ENCODE measurements at regions not wholly inside any gene's neighbourhood (a gene's known extent, or its start where the extent isn't known, plus 50 kb on each side); places are given as distances from the start of the nearest gene placed in this dataset.

DNA sequence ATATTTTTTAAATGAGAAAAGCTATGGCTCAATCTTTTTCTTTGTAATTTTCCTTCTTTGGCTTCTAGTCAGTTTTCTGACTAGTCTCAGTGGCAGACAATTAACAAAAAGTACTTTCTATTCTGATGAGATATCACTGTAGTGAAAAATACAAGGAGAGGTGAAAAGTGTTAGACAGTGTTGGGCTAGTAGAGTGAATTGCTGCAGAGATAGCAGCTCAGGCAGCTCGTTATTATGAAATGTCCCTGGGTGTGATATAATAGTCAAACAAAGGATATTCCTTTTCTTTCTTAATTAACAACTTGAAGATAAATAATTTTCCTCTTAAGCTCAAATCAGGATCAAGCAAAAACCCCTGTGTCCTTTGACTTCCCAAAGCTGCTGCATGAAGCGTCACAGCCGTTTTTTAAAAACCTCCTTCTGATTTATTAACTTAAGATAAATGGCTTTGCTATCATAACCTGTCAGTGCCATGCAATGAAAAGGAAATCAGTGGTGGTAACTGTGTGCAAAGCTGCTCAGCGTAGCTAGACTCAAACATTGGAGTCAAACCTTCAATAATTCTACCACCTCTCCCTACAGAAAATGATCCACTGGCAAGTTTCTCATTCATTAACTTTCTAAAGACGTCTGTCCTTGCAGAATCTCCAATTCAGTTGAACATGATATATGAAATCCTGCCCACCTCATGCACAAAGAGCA, 646.6 kb upstream of the PTBP2 start (continued):
- no peak for TF ChIP-seq NFIC (IDR thresholded peaks at IDR 0.05; ENCODE audit: borderline replicate concordance)
- TF ChIP-seq CHD2 (IDR thresholded peaks at IDR 0.05; ENCODE audit: low read length, partially characterized antibody) = no peak
- TF ChIP-seq, protein P1, sequence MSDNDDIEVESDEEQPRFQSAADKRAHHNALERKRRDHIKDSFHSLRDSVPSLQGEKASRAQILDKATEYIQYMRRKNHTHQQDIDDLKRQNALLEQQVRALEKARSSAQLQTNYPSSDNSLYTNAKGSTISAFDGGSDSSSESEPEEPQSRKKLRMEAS (IDR thresholded peaks at IDR 0.05; ENCODE audit: low read depth) = no peak

- Histone ChIP-seq H3K4me2 (no peak overlapping the region), H3K4me3 (ENCODE audit: low read depth in 2 of 2, low read length in 1 of 2) (no peak overlapping the region), H4K20me1 (ENCODE audit: insufficient read depth) (no peaks in the 10 kb centered on the region), H3K27ac (ENCODE audit: low read depth in 2 of 2, low read length in 1 of 2) (no peak overlapping the region), H3K27me3 (ENCODE audit: insufficient read depth) (no peaks in the 10 kb centered on the region), H3K79me2 (ENCODE audit: insufficient read depth) (no peaks in the 10 kb centered on the region), H3K9me3 (no peaks in the 10 kb centered on the region), H3K9ac (no peak overlapping the region), H3K4me1 (ENCODE audit: control insufficient read depth in 1 of 2, insufficient read depth in 2 of 2, low read depth in 1 of 2, low read length in 1 of 2) (no peaks in the 10 kb centered on the region; a peak in 1 of 4 replicates), H2AFZ (ENCODE audit: low read depth) (no peak overlapping the region), H3K36me3 (replicated peaks in 1 of 2; ENCODE audit: control insufficient read depth in 1 of 2, insufficient read depth in 2 of 2, low read length in 1 of 2) (no peaks in the 10 kb centered on the region), H3K9me2 (no peaks in the 10 kb centered on the region), H3F3A (replicated peaks; ENCODE audit: insufficient read depth) (no peaks in the 10 kb centered on the region)
- TF ChIP-seq JUND (IDR thresholded peaks at IDR 0.05) = no peak
- no peak for TF ChIP-seq MEF2A (IDR thresholded peaks at IDR 0.05; ENCODE audit: borderline replicate concordance, low read depth)
- no peak for TF ChIP-seq ELF1 (IDR thresholded peaks at IDR 0.05)
- POLR2A ChIA-PET = no interaction called here
- no peak for DNase-seq
- CTCF ChIA-PET = no interaction called here
- WGBS (ENCODE audit: low lambda C conversion rate) = 44% methylated on average over 4 of the region's 4 CpGs
Observed at GRCh38 chr1:96075704-96076455, 645.7 kb upstream of the PTBP2 start.

DNA sequence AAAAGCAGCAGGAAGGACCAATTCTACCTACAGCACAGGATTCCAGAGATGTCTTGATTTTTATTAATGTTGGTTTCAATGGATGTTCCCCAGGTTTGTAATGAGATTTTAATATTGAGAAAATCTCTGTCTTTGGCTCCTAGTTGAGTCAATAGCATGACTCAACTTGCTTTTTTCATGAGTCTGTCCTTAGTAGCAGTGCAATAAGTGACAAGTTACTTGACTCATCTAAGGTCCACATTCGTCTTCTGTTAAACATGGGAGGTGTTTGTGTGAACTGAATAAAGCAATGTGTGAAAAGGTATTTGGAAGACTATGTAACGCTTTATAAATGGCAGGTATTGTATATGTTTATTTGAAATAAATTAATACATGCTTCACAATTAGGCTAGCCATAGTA, 645.0 kb upstream of the PTBP2 start:
- Histone ChIP-seq H4K20me1 (ENCODE audit: insufficient read depth) (no peaks in the 10 kb centered on the region), H3F3A (replicated peaks; ENCODE audit: insufficient read depth) (no peaks in the 10 kb centered on the region), H3K27me3 (ENCODE audit: insufficient read depth) (no peaks in the 10 kb centered on the region), H3K9me2 (no peaks in the 10 kb centered on the region), H3K4me1 (ENCODE audit: control insufficient read depth in 1 of 2, insufficient read depth in 2 of 2, low read depth in 1 of 2, low read length in 1 of 2) (no peaks in the 10 kb centered on the region; a peak in 1 of 4 replicates), H2AFZ (ENCODE audit: low read depth) (no peak overlapping the region), H3K9ac (no peak overlapping the region), H3K9me3 (no peaks in the 10 kb centered on the region), H3K4me3 (ENCODE audit: low read depth in 2 of 2, low read length in 1 of 2) (no peak overlapping the region), H3K36me3 (replicated peaks in 1 of 2; ENCODE audit: control insufficient read depth in 1 of 2, insufficient read depth in 2 of 2, low read length in 1 of 2) (no peaks in the 10 kb centered on the region), H3K4me2 (no peak overlapping the region), H3K27ac (ENCODE audit: low read depth in 2 of 2, low read length in 1 of 2) (no peak overlapping the region), H3K79me2 (ENCODE audit: insufficient read depth) (no peaks in the 10 kb centered on the region)
- WGBS (ENCODE audit: low lambda C conversion rate) = 37% methylated on average over 2 of the region's 2 CpGs
- CTCF ChIA-PET = no interaction called here
- no peak for DNase-seq
- POLR2A ChIA-PET = no interaction called here
- TF ChIP-seq NFIC (IDR thresholded peaks at IDR 0.05; ENCODE audit: borderline replicate concordance) (no peak), SIN3A (IDR thresholded peaks at IDR 0.05; ENCODE audit: borderline replicate concordance, low read depth, low read length) (no peak), USF1 (IDR thresholded peaks at IDR 0.05; ENCODE audit: borderline replicate concordance, low read depth) (no peak), MEF2A (IDR thresholded peaks at IDR 0.05; ENCODE audit: borderline replicate concordance, low read depth) (no peak), SMC3 (IDR thresholded peaks at IDR 0.05; ENCODE audit: low read depth, low read length) (no peak), MXI1 (IDR thresholded peaks at IDR 0.05; ENCODE audit: low read depth, low read length) (no peak), TEAD4 (IDR thresholded peaks at IDR 0.05; ENCODE audit: borderline replicate concordance, insufficient read depth) (no peak), FOXJ3 (CRISPR knock-in tag; IDR thresholded peaks at IDR 0.05) (no peak), CTCF (IDR thresholded peaks at IDR 0.05) (no peak), ELF1 (IDR thresholded peaks at IDR 0.05) (no peak), GABPA (IDR thresholded peaks at IDR 0.05; ENCODE audit: low read depth) (no peak), FOXM1 (IDR thresholded peaks at IDR 0.05; ENCODE audit: low read depth) (no peak)
- TF ChIP-seq, protein P2, sequence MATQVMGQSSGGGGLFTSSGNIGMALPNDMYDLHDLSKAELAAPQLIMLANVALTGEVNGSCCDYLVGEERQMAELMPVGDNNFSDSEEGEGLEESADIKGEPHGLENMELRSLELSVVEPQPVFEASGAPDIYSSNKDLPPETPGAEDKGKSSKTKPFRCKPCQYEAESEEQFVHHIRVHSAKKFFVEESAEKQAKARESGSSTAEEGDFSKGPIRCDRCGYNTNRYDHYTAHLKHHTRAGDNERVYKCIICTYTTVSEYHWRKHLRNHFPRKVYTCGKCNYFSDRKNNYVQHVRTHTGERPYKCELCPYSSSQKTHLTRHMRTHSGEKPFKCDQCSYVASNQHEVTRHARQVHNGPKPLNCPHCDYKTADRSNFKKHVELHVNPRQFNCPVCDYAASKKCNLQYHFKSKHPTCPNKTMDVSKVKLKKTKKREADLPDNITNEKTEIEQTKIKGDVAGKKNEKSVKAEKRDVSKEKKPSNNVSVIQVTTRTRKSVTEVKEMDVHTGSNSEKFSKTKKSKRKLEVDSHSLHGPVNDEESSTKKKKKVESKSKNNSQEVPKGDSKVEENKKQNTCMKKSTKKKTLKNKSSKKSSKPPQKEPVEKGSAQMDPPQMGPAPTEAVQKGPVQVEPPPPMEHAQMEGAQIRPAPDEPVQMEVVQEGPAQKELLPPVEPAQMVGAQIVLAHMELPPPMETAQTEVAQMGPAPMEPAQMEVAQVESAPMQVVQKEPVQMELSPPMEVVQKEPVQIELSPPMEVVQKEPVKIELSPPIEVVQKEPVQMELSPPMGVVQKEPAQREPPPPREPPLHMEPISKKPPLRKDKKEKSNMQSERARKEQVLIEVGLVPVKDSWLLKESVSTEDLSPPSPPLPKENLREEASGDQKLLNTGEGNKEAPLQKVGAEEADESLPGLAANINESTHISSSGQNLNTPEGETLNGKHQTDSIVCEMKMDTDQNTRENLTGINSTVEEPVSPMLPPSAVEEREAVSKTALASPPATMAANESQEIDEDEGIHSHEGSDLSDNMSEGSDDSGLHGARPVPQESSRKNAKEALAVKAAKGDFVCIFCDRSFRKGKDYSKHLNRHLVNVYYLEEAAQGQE (IDR thresholded peaks at IDR 0.05; ENCODE audit: low read depth, low read length) = no peak
- TF ChIP-seq, protein P1 (IDR thresholded peaks at IDR 0.05; ENCODE audit: low read depth) = no peak

Data from SK-N-SH (cell line).